HG02571 (cell line): ENCODE measurements at regions not wholly inside any gene's neighbourhood (a gene's known extent, or its start where the extent isn't known, plus 50 kb on each side); places are given as distances from the start of the nearest gene placed in this dataset.
"Not testable (repeated sequence)": the region's sequence is repeated elsewhere in the genome, so short reads cannot be mapped to it uniquely, and the experiment has no call there.

Source experiments
- ATAC-seq: cut with Tn5 transposase; IDR thresholded peaks from one replicate; pipeline ENCODE4 v1.9.1; 2021; ENCODE audit warnings: mild to moderate bottlenecking, moderate library complexity; ENCODE audit not compliant: unreplicated experiment

- ATAC-seq: no peak
Measured at GRCh38 chr7:69426705-69427104, 171.6 kb upstream of the AUTS2 start.

- no peak for ATAC-seq
Measured at GRCh38 chr7:69428089-69428488, 170.2 kb upstream of the AUTS2 start.

DNA sequence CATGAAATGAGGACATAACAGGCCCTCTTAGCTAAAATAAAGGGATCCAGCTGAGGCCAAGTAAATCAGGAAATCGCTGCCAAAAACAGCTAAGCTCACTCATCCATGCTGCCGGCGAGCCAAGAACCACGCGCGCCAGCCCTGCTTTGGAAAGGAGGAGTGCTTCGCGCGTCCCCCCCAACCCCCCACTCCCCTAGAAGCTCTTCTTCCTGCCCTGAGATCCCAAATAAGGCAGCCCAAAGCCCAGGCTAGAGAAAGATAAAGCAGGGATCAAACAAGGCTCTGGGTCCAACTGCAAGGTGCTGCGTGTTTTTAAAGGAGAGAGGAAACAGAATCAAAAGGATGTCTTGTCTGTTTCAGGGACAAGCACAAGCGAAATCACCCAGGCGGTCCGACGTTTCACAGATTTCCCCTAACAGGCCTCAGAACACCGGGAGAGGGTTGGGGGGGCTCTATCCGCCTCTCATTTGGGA, 168.3 kb upstream of the AUTS2 start:
- ATAC-seq: no peak

DNA sequence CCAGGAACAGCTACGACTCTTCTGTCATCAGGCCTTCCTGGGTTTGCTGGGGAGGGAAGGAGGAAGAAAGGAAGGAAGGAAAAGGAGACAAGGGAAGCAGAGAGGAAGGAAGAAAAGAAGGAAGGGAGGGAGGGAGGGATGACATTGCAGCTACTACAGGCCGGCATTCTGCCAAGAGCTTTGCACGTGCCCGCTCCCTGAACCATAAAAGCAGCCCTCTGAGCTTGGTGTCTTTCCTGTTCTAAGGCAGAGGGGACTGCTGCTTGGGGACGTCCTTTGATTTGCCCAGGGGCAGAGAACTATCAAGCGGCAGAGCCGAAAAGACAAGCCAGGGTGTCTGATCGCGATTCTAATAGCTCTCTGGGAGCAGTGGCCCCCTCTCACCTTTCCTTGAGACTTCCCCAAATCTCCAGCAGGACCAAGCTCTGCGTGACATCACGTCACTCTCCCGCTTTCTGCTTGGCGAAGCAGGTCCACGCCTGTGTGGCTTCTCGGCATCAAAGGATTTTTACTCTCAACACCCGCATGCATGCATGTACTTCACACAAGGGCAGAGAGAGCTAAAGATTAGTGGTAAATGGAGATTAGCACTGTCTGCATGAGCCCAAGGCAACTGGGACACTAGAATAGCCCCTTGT, 167.8 kb upstream of the AUTS2 start:
- no peak for ATAC-seq

- no peak for ATAC-seq
Measured at GRCh38 chr7:69431626-69432025, 166.6 kb upstream of the AUTS2 start.

DNA sequence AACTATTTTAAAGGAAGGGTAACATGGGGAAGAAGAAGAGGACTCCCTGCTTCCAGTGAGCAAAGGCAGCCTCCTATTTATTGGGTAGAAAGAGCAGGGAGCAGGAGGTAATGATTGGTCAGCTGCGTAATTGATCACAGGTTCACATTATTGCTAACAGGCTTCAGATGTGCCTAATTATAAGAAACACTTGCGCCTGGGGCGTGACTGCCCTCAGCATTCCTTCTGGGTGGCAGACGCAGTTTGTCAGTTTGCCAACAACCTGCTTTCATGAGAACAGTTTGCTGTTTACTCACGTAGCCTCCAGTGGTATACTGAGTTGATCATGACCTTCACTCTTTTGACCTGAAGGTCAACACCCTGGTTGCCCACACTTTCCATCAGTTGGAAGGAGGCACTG, 166.0 kb upstream of the AUTS2 start:
- not testable (repeated sequence) for ATAC-seq

- no peak for ATAC-seq
Measured at GRCh38 chr7:69433081-69433480, 165.2 kb upstream of the AUTS2 start.

DNA sequence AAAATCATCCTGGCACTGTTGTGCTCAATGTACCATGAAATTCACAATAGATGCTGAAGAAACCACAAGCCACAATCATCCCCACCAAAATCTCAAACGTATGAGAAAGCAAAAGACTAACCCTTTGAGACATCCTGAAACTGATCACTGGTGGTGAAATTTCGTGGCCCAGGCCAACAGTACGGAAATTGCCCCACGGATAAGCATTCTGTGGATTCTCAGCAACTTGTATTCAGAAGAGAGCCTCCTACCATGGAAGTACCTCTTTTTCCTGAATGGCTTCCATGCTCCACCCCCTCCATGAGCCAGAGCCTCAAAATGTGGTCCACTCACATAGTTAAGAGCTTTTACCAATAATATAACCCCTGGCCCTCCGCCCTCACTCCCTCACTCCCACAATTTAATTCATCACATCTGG, 163.9 kb upstream of the AUTS2 start:
- no peak for ATAC-seq

DNA sequence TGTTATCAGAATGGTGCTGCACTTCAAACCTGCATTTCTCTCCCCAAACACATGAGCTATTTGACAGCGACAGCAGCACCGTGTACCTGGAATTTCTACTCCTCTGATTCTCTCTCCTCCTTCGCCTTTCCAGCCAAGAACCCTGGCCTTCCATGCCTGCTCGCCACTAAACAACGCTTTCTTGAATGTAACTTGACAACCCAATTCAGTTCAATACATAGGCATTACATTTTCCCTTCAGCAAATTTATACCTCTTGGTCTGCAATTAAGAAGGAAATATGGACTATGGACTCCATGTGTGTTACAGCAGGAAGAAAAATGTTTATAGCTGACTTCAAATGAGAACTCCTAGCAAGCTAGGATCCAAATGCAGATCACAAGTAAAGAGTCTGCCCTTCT, 162.6 kb upstream of the AUTS2 start:
- no peak for ATAC-seq

DNA sequence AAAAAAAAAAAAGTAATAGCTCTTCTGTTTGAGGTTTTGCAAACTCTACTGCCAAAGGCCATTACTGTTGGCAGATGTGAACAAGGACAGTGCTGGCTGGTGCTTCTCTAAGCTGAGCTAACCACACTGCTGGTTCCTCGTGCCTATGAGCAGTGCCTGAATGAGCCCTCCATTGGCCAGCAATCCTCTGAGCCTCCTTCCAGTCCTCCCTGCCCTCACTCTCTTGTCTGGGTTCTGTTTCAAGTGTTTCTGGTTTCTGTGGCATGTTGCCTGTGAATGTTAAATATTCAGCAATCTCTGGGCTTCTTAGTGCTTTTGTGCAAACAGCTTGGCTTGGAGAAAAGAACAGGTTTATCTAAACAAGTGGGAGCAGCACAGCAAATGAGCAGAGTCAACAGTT, 161.3 kb upstream of the AUTS2 start:
- no peak for ATAC-seq

GRCh38 chr7:69438584-69439412, 159.5 kb upstream of the AUTS2 start:
- no peak for ATAC-seq

- ATAC-seq: no peak
Measured at GRCh38 chr7:69439636-69440325, 158.5 kb upstream of the AUTS2 start.

DNA sequence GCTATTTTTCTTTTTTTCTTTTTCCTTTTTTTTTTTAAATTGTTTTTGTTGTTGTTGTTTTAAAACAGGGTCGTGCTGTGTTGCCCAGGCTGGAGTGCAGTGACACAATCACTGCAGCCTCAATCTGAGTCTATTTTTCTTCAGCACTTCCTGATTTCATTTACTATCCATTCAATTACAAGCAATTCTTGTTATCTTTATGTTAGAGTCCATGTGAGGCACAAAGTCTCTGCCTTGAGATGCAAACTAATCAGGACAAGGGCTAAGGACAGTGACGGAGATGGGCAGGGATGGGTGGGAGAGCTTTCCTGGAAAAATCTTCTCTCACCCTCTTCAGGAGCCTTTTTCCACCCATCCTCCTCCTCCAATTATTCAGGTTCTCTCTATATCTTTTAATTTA, 157.3 kb upstream of the AUTS2 start:
- ATAC-seq: no peak

DNA sequence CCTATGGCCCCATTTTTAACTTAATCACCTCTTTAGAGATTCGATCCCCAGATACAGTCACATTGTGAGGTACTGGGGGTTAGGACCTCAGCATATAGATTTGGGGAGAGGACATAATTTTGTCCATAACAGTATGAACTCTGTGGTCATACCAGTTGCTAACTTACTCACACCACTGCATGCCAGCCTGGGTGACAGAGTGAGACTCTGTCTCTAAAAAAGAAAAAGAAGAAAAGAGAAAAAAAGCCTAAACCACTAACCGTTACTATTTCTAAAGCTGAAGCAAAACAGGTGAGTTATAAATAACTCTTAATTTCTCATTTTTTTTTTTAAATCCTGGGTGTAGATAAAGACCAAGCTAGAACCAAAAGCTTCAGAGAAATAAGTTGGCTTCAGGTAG, 155.1 kb upstream of the AUTS2 start:
- ATAC-seq: no peak

DNA sequence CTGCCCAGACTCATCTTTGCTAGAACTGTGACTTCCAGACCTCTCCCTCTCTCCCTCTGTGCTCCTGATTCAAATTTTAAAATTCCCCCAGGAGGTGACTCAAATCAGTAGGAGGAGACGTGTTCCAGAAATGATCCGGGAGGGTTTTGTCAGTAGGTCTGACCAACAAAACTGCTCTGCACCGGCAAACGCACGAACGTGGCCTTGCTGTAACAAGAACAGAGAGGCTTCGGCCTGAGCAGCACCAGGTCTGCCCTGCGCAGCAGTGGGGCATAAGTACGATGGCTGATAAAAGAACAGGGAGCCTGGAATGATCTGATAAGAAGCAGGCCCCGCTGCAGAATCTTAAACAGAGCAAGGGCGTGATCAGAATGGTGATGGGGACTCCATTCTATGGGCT, 152.7 kb upstream of the AUTS2 start:
- ATAC-seq: no peak

- not testable (repeated sequence) for ATAC-seq
Measured at GRCh38 chr7:69446213-69446612, 152.1 kb upstream of the AUTS2 start.

- ATAC-seq: no peak
Measured at GRCh38 chr7:69448071-69448470, 150.2 kb upstream of the AUTS2 start.

DNA sequence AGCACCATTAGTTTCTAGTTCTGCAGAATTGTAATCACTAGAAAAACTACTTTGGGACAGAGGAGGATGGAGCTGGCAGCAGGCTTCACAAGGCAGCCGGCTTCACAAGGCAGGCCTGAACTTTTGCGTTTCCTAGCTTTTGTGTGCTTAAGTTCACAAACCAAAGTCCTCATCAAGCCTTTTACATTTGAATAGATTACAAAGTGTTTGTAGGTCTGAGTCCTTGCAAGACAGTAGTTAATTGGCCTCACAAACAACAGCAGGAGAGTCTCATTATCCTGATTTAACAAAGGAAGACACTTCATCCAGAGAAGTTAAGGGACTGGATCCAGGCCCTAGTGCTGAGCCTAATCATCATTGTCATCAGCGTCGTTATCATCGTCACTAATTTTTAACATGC, 147.8 kb upstream of the AUTS2 start:
- no peak for ATAC-seq

DNA sequence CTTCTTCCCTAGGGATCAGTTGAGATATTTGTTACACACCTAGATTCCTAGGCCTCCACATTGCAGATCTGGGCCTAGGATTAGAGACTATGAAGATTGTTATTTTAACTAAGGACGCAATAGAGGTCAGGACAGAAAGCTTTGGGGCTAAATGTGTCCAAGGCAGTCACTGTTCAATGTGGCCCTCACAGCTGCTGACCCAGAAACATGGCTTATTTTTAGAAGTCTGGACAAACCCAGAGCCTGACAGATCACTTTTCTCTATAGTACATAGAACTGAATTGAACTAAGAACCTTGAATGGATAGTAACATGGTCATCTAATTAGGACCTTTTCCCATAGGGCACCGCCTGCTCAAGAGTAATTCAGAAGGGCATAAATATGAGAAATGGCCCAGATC, 146.6 kb upstream of the AUTS2 start:
- no peak for ATAC-seq

DNA sequence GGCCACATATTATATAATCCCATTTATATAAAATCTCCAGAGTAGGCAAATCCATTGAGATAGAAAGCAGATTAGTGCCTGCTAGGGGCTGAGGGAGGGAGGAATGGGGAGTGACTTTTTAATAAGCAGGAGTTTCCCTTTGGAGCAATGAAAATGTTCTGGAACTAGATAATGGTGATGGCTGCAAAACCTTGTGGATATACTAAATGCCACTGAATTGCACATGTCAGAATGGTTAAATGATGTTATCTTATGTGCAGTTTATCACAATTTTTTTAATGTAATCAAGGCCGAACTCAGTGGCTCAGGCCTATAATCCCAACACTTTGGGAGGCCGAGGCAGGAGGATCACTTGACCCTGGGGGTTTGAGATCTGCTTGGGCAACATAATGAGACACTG, 145.5 kb upstream of the AUTS2 start:
- ATAC-seq: no peak

DNA sequence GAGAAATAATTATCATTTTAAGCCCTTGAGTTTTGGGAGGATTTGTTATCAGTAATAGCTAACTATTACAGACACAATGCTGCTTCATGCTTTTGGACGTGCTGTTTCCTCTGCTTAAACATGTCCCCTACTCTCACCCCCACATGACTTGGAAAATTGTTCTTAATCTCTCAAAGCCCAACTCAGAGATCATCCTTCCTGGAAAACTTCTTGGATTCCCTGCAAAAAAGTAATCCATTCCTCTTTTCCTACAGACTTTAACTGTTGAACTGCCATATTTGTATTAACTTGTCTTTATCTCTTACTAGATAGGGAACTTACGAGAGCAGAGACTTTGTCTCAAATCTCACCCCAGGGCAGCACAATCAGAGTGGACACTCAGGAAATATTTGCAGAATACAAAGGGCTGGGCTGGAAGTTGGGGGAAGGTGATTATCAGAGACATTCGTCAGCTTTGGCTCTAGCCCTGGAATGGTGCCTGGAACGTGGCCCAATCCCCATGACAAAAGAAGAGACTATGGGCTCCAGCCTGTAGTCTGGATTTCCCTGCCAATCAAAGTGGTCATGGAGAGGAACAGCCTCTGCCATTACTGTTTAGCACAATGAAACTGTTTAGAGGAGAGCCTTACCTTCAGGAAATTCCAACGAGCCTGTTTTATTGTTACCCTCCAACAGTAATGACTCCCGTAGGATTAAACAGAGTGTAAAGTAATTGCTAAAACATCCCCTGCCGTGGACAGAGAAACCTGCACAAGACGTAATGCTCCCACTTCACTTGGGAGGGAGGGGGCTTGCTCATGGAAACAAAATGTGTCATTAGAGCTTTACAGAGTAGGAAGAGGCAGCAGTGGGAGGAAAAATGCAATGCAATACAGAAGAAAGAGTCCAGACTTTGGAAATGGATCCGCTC, 140.4 kb upstream of the AUTS2 start:
- ATAC-seq: no peak
